ENCODE measurements at regions not wholly inside any gene's neighbourhood (a gene's known extent, or its start where the extent isn't known, plus 50 kb on each side); places are given as distances from the start of the nearest gene placed in this dataset.

- WGBS, 2 donors = 96 to 100% methylated on average over 1 of the region's 1 CpG
Measured at GRCh38 chr6:92510137-92510536, 909.2 kb downstream of the EPHA7 start.

GRCh38 chr6:92507552-92507951 is 911.8 kb downstream of the EPHA7 start:
- Histone ChIP-seq H3K9me3 (peaks cover 0 to 6% (median 2%) of the 10 kb centered on the region in 4 donors), H3K27me3 (no peaks in the 10 kb centered on the region), H3K4me3 (no peak overlapping the region), H3K4me1 (no peaks in the 10 kb centered on the region), H3K27ac (no peak overlapping the region), H3K36me3 (no peaks in the 10 kb centered on the region)
- DNase-seq (no peak), ATAC-seq (ENCODE audit: low FRiP score in 2 of 2) (no peak)
- 61 to 87% methylated on average over 3 of the region's 3 CpGs for WGBS, 2 donors
- TF ChIP-seq POLR2A (IDR thresholded peaks at IDR 0.05) (no peak), EP300 (IDR thresholded peaks at IDR 0.05) (no peak), POLR2AphosphoS5 (IDR thresholded peaks at IDR 0.05) (no peak), CTCF (IDR thresholded peaks at IDR 0.05) (no peak)

More at GRCh38 chr6:92510137-92510536, 909.2 kb downstream of the EPHA7 start:
- Histone ChIP-seq H3K36me3 (no peaks in the 10 kb centered on the region), H3K4me1 (no peaks in the 10 kb centered on the region), H3K27me3 (no peaks in the 10 kb centered on the region), H3K9me3 (peaks cover 0 to 6% (median 2%) of the 10 kb centered on the region in 4 donors), H3K4me3 (no peak overlapping the region), H3K27ac (no peak overlapping the region)
- DNase-seq = no peak
- TF ChIP-seq EP300 (IDR thresholded peaks at IDR 0.05) (no peak), POLR2AphosphoS5 (IDR thresholded peaks at IDR 0.05) (no peak), CTCF (IDR thresholded peaks at IDR 0.05) (no peak), POLR2A (IDR thresholded peaks at IDR 0.05) (no peak)
- no peak for ATAC-seq (ENCODE audit: low FRiP score in 2 of 2)

- ATAC-seq (ENCODE audit: low FRiP score in 2 of 2) (no peak), DNase-seq (no peak)
- Histone ChIP-seq H3K4me3 (no peak overlapping the region), H3K27me3 (no peaks in the 10 kb centered on the region), H3K36me3 (no peaks in the 10 kb centered on the region), H3K27ac (no peak overlapping the region), H3K4me1 (no peaks in the 10 kb centered on the region), H3K9me3 (peaks cover 0 to 6% (median 0%) of the 10 kb centered on the region in 4 donors)
- TF ChIP-seq POLR2AphosphoS5 (IDR thresholded peaks at IDR 0.05) = no peak
- TF ChIP-seq EP300 (IDR thresholded peaks at IDR 0.05) = no peak
- TF ChIP-seq CTCF (IDR thresholded peaks at IDR 0.05) = no peak
- TF ChIP-seq POLR2A (IDR thresholded peaks at IDR 0.05) = no peak
Measured at GRCh38 chr6:92504509-92504908, 914.9 kb downstream of the EPHA7 start.

- Histone ChIP-seq H3K27me3 (no peaks in the 10 kb centered on the region), H3K36me3 (no peaks in the 10 kb centered on the region), H3K4me1 (no peaks in the 10 kb centered on the region), H3K4me3 (no peak overlapping the region), H3K9me3 (no peaks in the 10 kb centered on the region), H3K27ac (no peak overlapping the region)
- WGBS, 2 donors = 75 to 81% methylated on average over 2 of the region's 2 CpGs
- ATAC-seq (ENCODE audit: low FRiP score in 2 of 2) (no peak), DNase-seq (no peak)
- TF ChIP-seq CTCF (IDR thresholded peaks at IDR 0.05) = no peak
- no peak for TF ChIP-seq POLR2AphosphoS5 (IDR thresholded peaks at IDR 0.05)
- no peak for TF ChIP-seq POLR2A (IDR thresholded peaks at IDR 0.05)
- TF ChIP-seq EP300 (IDR thresholded peaks at IDR 0.05) = no peak
Measured at GRCh38 chr6:92497281-92497680, 922.1 kb downstream of the EPHA7 start.

- H3K4me3 ChIP-seq = no peak overlapping the region
- no peaks in the 10 kb centered on the region for H3K36me3 ChIP-seq
- no peaks in the 10 kb centered on the region for H3K27me3 ChIP-seq
- H3K4me1 ChIP-seq = no peaks in the 10 kb centered on the region
- H3K9me3 ChIP-seq = no peaks in the 10 kb centered on the region
- whole genome bisulfite sequencing, 2 donors = 75 to 79% methylated on average over 4 of the region's 4 CpGs
- DNase-seq (no peak), ATAC-seq (ENCODE audit: low FRiP score in 2 of 2) (no peak)
- TF ChIP-seq EP300 (IDR thresholded peaks at IDR 0.05) (no peak), POLR2A (IDR thresholded peaks at IDR 0.05) (no peak), POLR2AphosphoS5 (IDR thresholded peaks at IDR 0.05) (no peak), CTCF (IDR thresholded peaks at IDR 0.05) (no peak)
- H3K27ac ChIP-seq = no peak overlapping the region
Measured at GRCh38 chr6:92496527-92496926, 922.8 kb downstream of the EPHA7 start.

Measured in upper lobe of left lung (tissue), 6 donors.